ENCODE measurements at regions not wholly inside any gene's neighbourhood (a gene's known extent, or its start where the extent isn't known, plus 50 kb on each side); places are given as distances from the start of the nearest gene placed in this dataset.

GRCh38 chr15:38174691-38175090, 77.9 kb upstream of the SPRED1 start:
- ATAC-seq (ENCODE audit: insufficient read depth, low FRiP score) (no peak), DNase-seq (no peak)
- Histone ChIP-seq H3K27ac (ENCODE audit: low read depth in 1 of 2, low read length in 1 of 2) (no peak overlapping the region), H3K4me1 (ENCODE audit: control insufficient read depth in 5 of 5, insufficient read depth in 5 of 5, low read length in 5 of 5) (peaks cover 0 to 7% (median 0%) of the 10 kb centered on the region in 5 donors), H3K36me3 (ENCODE audit: control insufficient read depth in 4 of 4, insufficient read depth in 4 of 4, low read length in 4 of 4) (no peaks in the 10 kb centered on the region), H3K9me3 (ENCODE audit: control insufficient read depth in 4 of 4, insufficient read depth in 3 of 4, low read length in 3 of 4) (no peaks in the 10 kb centered on the region), H3K9ac (ENCODE audit: insufficient read depth in 1 of 2, low read length in 2 of 2) (no peak overlapping the region), H3K4me3 (no peak overlapping the region), H3K27me3 (ENCODE audit: control insufficient read depth in 3 of 3, insufficient read depth in 3 of 3, low read length in 2 of 3) (no peaks in the 10 kb centered on the region)
- WGBS, 2 donors = 95 to 100% methylated on average over 1 of the region's 1 CpG
- no peak for TF ChIP-seq CTCF (IDR thresholded peaks at IDR 0.05; ENCODE audit: control extremely low read depth, extremely low read depth)

- 84 to 91% methylated on average over 4 of the region's 4 CpGs for WGBS, 2 donors
- H3K27me3 ChIP-seq (ENCODE audit: control insufficient read depth in 3 of 3, insufficient read depth in 3 of 3, low read length in 2 of 3) = no peaks in the 10 kb centered on the region
- no peak for DNase-seq
- H3K9me3 ChIP-seq (ENCODE audit: control insufficient read depth in 4 of 4, insufficient read depth in 3 of 4, low read length in 3 of 4) = no peaks in the 10 kb centered on the region
- no peak overlapping the region for H3K4me3 ChIP-seq
- no peak for TF ChIP-seq CTCF (IDR thresholded peaks at IDR 0.05; ENCODE audit: control extremely low read depth, extremely low read depth)
- H3K36me3 ChIP-seq (ENCODE audit: control insufficient read depth in 4 of 4, insufficient read depth in 4 of 4, low read length in 4 of 4) = no peaks in the 10 kb centered on the region
- peaks cover 0 to 7% (median 0%) of the 10 kb centered on the region in 5 donors for H3K4me1 ChIP-seq (ENCODE audit: control insufficient read depth in 5 of 5, insufficient read depth in 5 of 5, low read length in 5 of 5)
- no peak overlapping the region for H3K9ac ChIP-seq (ENCODE audit: insufficient read depth in 1 of 2, low read length in 2 of 2)
- no peak overlapping the region for H3K27ac ChIP-seq (ENCODE audit: low read depth in 1 of 2, low read length in 1 of 2)
- no peak for ATAC-seq (ENCODE audit: insufficient read depth, low FRiP score)
These were observed 76.5 kb upstream of the SPRED1 start for GRCh38 chr15:38176155-38176554.

- H3K9me3 ChIP-seq (ENCODE audit: control insufficient read depth in 4 of 4, insufficient read depth in 3 of 4, low read length in 3 of 4) = no peaks in the 10 kb centered on the region
- no peak overlapping the region for H3K27ac ChIP-seq (ENCODE audit: low read depth in 1 of 2, low read length in 1 of 2)
- DNase-seq (no peak), ATAC-seq (ENCODE audit: insufficient read depth, low FRiP score) (no peak)
- no peaks in the 10 kb centered on the region for H3K27me3 ChIP-seq (ENCODE audit: control insufficient read depth in 3 of 3, insufficient read depth in 3 of 3, low read length in 2 of 3)
- H3K36me3 ChIP-seq (ENCODE audit: control insufficient read depth in 4 of 4, insufficient read depth in 4 of 4, low read length in 4 of 4) = no peaks in the 10 kb centered on the region
- peaks cover 0 to 7% (median 0%) of the 10 kb centered on the region in 5 donors for H3K4me1 ChIP-seq (ENCODE audit: control insufficient read depth in 5 of 5, insufficient read depth in 5 of 5, low read length in 5 of 5)
- H3K9ac ChIP-seq (ENCODE audit: insufficient read depth in 1 of 2, low read length in 2 of 2) = no peak overlapping the region
- H3K4me3 ChIP-seq = no peak overlapping the region
- no peak for TF ChIP-seq CTCF (IDR thresholded peaks at IDR 0.05; ENCODE audit: control extremely low read depth, extremely low read depth)
These were observed 75.9 kb upstream of the SPRED1 start for GRCh38 chr15:38176691-38177090.

GRCh38 chr15:38182900-38183299, 69.7 kb upstream of the SPRED1 start:
- Histone ChIP-seq H3K27me3 (ENCODE audit: control insufficient read depth in 3 of 3, insufficient read depth in 3 of 3, low read length in 2 of 3) (no peaks in the 10 kb centered on the region), H3K9me3 (ENCODE audit: control insufficient read depth in 4 of 4, insufficient read depth in 3 of 4, low read length in 3 of 4) (no peaks in the 10 kb centered on the region), H3K27ac (ENCODE audit: low read depth in 1 of 2, low read length in 1 of 2) (no peak overlapping the region), H3K4me1 (ENCODE audit: control insufficient read depth in 5 of 5, insufficient read depth in 5 of 5, low read length in 5 of 5) (no peaks in the 10 kb centered on the region), H3K9ac (ENCODE audit: insufficient read depth in 1 of 2, low read length in 2 of 2) (no peak overlapping the region), H3K36me3 (ENCODE audit: control insufficient read depth in 4 of 4, insufficient read depth in 4 of 4, low read length in 4 of 4) (no peaks in the 10 kb centered on the region), H3K4me3 (no peak overlapping the region)
- no peak for TF ChIP-seq CTCF (IDR thresholded peaks at IDR 0.05; ENCODE audit: control extremely low read depth, extremely low read depth)
- ATAC-seq (ENCODE audit: insufficient read depth, low FRiP score) (no peak), DNase-seq (no peak)
- WGBS, 2 donors = 80 to 93% methylated on average over 3 of the region's 3 CpGs

Data from lung (tissue), 11 donors.